ENCODE measurements at regions not wholly inside any gene's neighbourhood (a gene's known extent, or its start where the extent isn't known, plus 50 kb on each side); places are given as distances from the start of the nearest gene placed in this dataset.

- TF ChIP-seq, protein P1, sequence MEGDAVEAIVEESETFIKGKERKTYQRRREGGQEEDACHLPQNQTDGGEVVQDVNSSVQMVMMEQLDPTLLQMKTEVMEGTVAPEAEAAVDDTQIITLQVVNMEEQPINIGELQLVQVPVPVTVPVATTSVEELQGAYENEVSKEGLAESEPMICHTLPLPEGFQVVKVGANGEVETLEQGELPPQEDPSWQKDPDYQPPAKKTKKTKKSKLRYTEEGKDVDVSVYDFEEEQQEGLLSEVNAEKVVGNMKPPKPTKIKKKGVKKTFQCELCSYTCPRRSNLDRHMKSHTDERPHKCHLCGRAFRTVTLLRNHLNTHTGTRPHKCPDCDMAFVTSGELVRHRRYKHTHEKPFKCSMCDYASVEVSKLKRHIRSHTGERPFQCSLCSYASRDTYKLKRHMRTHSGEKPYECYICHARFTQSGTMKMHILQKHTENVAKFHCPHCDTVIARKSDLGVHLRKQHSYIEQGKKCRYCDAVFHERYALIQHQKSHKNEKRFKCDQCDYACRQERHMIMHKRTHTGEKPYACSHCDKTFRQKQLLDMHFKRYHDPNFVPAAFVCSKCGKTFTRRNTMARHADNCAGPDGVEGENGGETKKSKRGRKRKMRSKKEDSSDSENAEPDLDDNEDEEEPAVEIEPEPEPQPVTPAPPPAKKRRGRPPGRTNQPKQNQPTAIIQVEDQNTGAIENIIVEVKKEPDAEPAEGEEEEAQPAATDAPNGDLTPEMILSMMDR (optimal IDR thresholded peaks at IDR 0.05 in 1 of 3, IDR thresholded peaks at IDR 0.05 in 1 of 3, conservative IDR thresholded peaks at IDR 0.05 in 1 of 3; ENCODE audit: extremely low read depth in 1 of 3, insufficient read depth in 2 of 3, low read length in 3 of 3): no peak
- TF ChIP-seq EZH2 (IDR thresholded peaks at IDR 0.05; ENCODE audit: low read length): no peak
Observed at GRCh38 chr14:104465482-104466390, 113.8 kb upstream of the C14orf180 start.
